Stimulated activated CD4-positive, alpha-beta T cell treated with anti-CD3 and anti-CD28 coated beads, TNF-alpha, amount 100 ng/mL, for 4 hours (primary cell): ENCODE measurements at regions not wholly inside any gene's neighbourhood (a gene's known extent, or its start where the extent isn't known, plus 50 kb on each side); places are given as distances from the start of the nearest gene placed in this dataset.
"Not testable (repeated sequence)": the region's sequence is repeated elsewhere in the genome, so short reads cannot be mapped to it uniquely, and the experiment has no call there.

Experiments used
- DNase-seq, 3 experiments: peaks; one replicate each; pipeline ENCODE4 v3.0.0-alpha.2; 2020; ENCODE audit warnings: low read depth in 3 of 3

- no peak for DNase-seq
Observed at GRCh38 chr5:72596956-72597355, 89.7 kb upstream of the ZNF366 start.

GRCh38 chr5:72588640-72589039, 81.4 kb upstream of the ZNF366 start:
- DNase-seq, result no peak

DNA sequence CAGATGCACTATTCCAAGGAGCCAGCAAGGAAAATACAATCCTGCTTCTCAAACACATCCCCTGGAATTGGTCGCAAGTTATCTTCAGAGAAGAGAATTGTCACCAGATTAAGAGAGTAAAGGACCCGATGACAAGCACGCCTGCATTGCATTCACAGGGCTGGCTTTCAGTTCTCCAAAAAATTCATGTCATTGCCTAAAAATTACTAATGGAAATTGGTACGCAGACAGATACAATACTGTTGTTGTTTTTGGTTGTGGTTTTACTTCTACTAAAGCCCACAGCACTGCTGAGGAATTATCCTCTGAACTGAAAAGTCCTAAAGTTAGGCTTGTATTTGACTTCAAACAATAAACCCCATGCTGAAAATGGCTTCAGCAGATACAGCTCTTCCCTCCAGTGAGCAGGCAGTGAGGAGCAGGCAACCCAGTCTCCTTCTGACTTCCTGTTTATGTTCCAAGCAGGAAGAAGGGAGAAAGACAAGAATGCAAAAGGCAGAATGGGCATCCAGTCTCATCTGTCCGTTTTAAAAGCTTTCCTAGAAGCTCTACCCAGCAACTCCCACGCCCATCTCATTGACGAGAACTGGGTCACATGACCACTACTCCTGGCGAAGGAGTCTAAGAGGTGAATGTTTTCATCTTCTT, 80.6 kb upstream of the ZNF366 start:
- DNase-seq, result no peak

DNA sequence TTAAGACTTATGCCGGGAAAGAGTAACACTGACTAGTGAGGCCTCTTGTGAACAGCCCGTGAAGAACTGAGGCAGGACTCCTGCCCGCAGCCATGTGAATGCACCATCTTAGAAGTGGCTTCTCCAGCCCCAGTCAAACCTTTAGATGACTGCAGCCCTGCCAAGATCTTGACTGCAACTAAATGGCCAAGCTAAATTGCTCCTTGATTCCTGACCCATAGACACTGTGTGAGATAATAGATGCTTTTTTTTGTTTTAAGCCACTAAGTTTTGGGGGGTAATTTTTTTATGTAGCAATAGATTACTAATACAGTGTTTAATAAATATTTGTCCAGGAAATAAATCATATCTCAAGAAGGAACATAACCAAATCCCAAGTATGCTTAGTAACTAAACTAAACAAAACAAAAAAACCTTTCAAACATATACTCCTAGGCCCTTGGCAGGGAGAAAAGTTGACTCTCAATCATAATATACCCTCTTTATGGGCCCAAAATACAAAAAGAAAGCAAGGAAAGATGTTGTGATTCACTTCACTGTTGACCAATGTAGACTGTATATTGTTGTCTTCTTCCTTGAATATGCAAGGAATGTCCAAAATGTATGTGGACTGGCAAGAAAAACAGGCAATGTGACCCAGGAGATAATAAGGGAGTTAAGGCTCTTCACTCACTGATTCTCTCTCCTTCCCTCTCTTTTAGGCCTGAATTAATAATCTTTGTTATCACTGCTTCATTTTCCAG, 79.7 kb upstream of the ZNF366 start:
- DNase-seq, result no peak

DNA sequence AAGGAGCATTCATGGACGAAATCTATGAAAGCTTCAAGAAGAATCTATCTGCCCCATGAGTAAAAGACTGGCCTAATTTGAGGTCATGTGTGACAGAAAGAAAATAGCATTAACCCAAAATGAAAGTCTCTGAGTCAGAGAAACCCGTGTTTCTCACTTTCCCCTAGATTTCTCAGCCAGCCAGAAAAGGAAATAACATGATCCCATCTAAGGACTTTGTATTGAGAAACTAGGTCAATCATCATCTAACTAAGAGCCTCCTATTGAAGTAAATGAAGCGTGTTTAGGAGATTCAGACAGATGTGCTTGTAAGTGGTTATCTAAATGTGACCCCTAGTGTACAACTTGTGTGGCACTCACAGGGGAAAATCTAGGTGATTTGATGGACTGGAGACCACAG, 77.3 kb upstream of the ZNF366 start:
- no peak for DNase-seq

DNA sequence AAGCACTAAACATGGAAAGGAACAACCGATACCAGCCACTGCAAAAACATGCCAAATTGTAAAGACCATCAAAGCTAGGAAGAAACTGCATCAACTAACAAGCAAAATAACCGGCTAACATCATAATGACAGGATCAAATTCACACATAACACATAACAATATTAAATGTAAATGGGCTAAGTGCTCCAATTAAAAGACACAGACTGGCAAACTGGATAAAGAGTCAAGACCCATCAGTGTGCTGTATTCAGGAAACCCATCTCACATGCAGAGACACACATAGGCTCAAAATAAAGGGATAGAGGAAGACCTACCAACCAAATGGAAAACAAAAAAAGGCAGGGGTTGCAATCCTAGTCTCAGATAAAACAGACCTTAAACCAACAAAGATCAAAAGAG, 72.1 kb upstream of the ZNF366 start:
- DNase-seq, result not testable (repeated sequence)

- no peak for DNase-seq
Observed at GRCh38 chr5:72572236-72572765, 65.1 kb upstream of the ZNF366 start.

DNA sequence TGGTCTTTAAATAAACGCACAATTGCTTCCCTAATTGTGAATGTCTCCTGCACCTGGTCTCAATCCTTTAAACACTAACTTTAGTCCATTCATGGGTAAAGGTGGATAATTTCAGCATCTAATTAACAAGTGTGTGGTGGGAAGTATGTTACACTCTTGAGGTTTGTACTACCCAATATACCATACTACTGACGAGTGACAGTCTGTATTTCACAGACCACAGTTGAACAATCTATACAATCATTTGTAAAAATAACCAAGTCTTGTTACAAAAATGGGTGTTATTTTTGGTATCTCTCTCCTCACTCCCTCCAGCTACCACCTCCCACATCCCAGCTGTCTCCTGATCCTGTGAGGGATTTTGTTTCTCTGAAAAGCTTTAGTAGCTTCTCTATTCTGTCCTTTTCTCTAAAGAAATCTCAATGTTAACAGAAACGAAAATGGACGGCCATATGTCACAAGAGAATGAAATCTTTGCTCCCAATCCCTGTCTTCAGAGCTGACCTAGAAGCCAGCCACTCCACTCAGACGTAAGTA, 62.3 kb upstream of the ZNF366 start:
- no peak for DNase-seq

DNA sequence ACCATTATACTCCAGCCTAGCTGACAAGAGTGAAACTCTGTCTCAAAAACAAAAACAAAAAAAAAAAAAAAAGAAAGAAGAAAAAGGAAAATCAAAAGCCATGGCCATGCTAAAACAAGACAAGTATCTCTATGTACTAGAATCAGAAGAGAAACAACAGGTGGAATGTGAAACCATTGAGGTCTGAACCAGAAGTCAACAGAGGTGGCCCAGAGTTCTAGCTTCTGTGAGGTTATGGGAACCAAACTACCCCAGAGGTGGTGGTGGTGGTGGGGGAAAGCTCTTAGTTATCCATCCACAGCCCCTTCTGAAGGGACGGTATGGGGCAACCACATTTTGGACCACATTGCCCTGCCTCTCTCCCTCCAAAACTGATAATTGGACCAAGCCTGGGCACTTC, 59.5 kb upstream of the ZNF366 start:
- no peak for DNase-seq

- no peak for DNase-seq
Observed at GRCh38 chr5:72565513-72566289, 58.5 kb upstream of the ZNF366 start.

- no peak for DNase-seq
Observed at GRCh38 chr5:72562717-72563116, 55.5 kb upstream of the ZNF366 start.

- DNase-seq, result no peak
Observed at GRCh38 chr5:72561148-72561972, 54.1 kb upstream of the ZNF366 start.

GRCh38 chr5:72559866-72560766, 52.9 kb upstream of the ZNF366 start:
- no peak for DNase-seq

- DNase-seq, result no peak
Observed at GRCh38 chr5:72558383-72558782, 51.2 kb upstream of the ZNF366 start.

DNA sequence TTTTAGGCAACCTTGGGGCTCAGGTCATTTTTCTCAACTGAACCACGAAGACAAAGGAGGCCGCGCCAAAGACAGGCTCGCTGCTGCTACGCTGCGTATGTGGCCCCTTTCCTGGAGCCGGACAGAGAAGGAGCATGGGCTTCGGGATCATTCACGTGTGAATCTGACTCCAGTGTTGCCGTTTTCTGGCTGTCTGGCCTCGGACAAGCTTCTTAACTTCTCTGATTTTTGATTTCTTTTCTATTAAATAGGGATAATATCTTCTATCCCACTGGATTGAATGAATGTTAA, 50.8 kb upstream of the ZNF366 start:
- no peak for DNase-seq

- no peak for DNase-seq
Observed at GRCh38 chr5:72557167-72558045, 50.2 kb upstream of the ZNF366 start.
